HG03135 (cell line): ENCODE measurements at regions not wholly inside any gene's neighbourhood (a gene's known extent, or its start where the extent isn't known, plus 50 kb on each side); places are given as distances from the start of the nearest gene placed in this dataset.
"Not testable (repeated sequence)": the region's sequence is repeated elsewhere in the genome, so short reads cannot be mapped to it uniquely, and the experiment has no call there.

ENCODE experiments used
- ATAC-seq: cut with Tn5 transposase; IDR thresholded peaks from one replicate; pipeline ENCODE4 v1.9.1; 2021; ENCODE audit warnings: mild to moderate bottlenecking, moderate library complexity; ENCODE audit not compliant: unreplicated experiment

DNA sequence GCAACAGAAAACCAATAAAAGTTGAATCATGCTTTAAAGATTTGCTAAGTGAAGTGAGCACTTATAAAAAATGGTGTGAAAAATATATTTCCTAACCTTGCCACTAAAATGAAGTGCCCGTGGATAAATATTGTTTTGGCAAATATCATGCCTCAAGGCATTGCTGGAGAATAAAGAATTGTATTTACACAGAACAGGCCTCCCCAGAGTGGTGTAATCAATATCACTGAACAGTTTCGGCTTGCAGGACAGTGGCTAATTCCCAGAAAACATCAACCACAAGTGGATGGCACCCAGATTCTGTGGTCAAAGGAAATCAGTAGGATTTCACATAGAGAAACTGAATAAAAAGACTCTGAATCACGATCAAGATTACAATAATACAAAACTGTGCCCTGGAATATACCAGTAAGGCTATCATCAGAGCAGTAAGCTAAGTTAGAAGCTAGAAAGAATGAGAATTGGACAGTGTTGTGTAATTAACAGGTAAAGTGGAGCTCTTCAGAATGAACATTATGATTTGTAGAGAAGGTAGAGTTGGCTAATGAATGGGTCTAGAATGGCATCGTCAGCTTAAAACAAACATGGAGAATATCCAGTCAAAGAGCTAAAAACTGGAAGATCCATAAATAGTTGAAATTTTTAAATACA is 1026.9 kb upstream of the ADGRB3 start:
- no peak for ATAC-seq

DNA sequence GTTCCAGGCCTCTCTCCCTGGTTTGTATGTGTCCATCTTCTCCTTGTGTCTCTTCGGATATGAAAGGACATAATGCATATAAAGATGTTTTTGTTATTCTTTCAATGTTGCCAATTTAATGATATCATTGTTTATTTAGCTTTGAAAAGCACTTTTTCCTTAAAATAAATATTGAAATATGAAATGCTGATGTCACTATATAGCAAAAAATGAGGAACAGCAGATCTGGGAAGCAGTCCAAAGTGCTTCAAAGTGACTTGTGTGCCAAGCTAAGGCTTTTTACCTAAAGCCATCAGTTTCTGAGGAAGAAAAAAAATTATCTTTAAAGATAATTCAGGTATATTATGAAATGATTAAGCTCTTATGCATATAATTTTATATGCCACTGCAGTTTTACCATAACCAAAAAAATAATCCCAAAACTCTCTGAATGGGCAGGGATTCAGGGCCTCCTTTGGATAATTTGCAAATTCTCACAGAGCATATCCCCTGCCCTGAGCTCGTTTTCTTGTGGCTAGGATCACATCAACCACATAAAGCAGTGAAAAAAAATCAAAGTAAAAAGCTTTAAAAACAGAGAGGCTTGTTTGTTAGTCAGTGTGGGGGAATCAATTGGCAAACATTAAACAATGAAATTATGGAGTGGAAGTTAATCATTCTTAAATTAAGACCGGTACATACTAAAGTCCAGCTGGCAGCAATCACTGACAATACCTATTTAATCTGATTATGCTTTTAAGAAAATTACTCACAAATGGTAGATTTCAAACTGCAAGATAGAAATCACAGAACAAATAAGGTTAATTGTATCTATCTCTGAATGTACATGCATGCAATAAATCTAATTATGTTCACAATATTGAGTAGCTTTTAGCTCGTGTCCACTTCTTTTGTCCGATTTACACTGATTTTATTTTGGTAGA is 1027.9 kb upstream of the ADGRB3 start:
- ATAC-seq: no peak

DNA sequence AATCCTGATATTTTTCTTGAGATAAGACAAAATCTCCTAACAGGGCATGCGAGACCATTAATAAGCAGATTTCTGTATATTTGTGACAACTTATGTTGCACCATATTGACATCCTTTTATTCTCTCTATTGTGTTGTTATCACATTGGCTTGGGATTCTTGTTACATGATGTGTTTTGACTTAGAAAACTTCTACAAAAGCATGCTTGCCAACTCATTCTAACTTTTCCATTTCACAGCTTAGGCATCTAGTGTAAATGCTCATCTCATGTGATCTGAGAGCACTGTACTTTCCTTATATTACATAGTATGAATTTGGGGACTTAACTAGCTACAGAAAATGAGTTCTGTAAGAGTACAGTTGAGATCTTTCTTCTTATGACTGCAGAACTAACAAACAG is 1040.7 kb upstream of the ADGRB3 start:
- no peak for ATAC-seq

DNA sequence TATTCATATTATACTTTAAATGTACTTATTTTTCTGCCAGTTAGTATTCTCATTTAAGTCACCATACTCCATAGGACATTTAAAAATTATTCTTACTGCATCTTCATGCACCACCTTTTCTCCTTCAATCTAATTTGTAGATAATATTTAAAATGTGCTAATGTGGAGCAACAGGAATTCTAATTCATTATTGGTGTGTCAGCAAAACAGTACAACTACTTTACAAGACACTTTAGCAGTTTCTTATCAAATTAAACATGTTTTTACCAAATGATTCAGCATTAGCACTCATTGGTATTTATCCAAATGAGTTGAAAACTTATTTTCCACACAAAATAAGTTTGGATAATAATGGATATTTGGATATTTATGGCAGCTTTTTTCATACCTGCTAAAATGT is 1041.8 kb upstream of the ADGRB3 start:
- ATAC-seq: no peak

DNA sequence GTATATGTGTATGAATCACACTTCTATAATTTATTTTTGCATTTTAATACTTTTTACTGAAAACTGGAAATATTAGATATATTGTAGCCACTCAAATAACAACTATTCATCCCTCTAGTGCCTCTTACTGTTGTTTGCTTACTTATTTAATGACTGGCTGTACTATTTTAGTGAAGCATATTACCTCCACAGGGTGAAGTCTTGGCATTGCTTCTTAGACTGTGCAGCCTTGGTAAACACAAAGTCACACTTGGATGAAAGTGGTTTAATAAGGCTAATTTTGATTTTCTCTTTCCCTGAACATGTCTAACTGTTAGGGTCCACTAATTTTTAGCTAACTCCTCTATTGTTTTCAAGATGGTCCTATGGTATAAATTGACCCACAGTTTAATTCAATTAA is 1043.2 kb upstream of the ADGRB3 start:
- ATAC-seq: no peak

DNA sequence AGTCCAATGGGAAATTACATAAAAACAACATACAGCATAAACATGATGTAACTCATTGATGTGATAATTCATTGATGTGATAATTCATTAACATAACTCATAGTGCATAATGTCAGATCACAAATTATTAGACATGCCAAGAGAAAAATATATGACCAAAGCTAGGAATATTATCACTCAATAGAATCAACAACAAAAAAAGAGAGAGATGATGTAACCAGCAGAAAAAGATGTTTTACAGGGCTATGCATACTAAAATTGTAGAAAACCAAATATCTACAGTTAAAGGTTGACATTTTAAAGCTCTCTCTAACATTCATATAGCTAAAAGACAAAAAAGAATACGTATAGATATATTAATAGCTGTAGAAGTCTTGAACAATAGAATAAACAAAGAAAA is 1067.2 kb upstream of the ADGRB3 start:
- no peak for ATAC-seq

DNA sequence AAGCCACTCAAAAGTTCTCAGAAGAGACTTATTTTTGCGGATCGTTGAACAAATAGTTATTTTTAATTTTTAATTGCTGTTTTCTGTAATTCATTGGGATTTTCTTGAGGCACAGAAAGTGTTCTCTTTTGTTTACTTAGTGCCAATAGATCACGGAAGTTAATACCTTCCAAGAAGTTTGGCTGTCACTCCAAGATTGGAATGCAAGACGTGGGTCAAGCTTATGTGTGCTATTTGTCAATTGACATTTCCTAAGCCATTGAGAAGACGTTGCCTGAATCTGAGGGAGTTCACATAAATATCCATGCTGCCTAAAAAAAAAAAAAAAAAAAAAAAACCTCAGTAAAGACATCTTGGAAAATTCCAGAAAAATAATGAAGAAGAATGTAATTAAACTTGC is 1071.4 kb upstream of the ADGRB3 start:
- ATAC-seq: no peak

DNA sequence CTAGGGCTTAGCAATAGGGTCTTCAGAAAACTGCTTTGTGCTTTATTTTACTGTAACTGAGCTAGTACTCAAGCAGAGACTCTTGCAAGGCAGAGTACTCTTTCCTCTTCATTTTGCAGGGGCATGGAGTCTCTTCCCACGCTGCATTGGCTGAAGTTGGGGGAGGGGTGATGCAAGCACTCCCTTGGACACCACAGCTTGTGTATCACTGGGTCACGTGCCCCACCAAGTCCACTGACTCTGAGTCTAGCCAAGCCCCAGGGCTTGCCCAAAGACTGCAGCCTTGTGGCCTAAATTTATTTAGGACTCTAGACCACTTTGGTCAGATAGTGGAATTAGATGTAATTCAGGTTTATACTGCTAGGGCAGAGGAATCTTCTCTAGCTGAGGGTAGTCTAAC is 1075.0 kb upstream of the ADGRB3 start:
- no peak for ATAC-seq

DNA sequence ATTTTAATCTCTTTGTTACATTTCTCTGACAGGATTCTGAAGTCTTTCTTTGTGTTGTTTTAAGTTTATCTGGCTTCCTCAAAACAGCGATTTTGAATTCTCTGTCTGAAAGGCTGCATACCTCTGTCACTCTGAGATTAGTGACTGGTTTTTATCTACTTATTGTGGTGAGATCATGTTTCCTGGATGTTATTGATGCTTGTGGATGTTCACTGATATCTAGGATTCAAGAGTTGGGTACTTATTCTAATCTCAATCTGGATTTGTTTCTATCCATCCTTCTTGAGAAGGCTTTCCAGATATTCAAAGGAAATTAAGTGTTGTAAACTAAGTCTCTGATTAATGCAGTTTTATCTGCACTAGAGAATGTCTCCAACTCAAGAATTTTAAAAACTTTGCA is 1076.1 kb upstream of the ADGRB3 start:
- ATAC-seq: no peak

DNA sequence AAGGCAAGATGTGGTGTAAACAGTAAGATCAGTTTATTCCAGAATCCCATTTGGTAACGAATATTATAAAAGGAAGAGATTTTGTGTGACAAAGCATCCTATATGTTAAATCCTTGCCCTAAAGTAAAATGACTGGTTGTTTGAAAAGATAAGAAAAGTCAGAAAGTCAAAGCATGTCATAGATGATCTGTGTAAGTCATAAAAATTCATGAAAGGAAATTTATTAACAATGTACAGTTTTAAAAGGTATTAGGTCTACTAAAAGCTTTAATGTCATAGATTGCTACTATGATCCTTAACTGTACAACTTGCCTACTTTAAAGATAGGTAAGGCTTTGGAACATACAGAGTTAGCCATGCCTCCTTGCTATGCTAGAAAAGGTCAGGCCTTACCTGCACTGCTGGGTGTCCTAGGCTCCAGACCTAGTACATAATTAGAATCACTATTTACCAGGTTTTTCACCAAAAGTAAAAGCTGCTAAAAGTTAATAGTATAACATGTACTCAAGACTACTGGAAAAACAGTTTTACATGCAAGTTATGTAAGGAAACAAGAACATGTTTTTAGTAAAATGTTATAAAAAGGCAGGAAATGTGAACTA is 1090.1 kb upstream of the ADGRB3 start:
- no peak for ATAC-seq

DNA sequence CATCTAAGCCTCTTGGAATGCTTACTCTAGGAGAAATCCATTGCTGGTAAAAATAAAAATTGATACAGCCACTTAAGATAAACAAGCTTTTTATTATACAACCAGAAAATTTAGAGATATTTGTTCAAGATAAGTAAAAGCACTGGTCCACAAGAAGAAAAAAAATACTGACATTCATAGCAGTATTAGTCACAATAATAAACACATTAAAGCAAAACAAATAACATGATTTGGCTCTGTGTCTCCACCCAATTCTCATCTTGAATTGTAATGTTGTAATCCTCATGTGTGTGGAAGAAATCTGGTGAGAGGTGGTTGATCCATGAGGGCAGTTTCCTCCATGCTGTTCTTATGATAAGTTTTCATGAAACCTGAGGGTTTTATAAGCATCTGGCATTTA is 1093.5 kb upstream of the ADGRB3 start:
- no peak for ATAC-seq

DNA sequence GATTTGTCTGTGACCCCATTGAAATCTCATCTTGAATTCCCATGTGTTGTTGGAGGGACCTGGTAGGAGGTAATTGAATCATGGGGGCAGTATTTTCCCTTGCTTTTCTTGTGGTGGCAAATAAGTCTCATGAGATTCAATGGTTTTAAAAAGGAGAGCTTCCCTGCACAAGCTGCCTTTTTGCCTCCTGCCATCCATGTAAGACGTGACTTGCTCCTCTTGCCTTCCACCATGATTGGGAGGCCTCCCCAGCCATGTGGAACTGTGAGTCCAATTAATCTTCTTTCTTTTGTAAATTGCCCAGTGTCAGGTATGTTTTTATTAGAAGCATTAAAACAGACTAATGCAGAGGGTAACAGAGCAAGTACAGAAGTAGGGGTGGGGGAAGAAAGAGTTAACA is 1097.0 kb upstream of the ADGRB3 start:
- ATAC-seq: no peak

DNA sequence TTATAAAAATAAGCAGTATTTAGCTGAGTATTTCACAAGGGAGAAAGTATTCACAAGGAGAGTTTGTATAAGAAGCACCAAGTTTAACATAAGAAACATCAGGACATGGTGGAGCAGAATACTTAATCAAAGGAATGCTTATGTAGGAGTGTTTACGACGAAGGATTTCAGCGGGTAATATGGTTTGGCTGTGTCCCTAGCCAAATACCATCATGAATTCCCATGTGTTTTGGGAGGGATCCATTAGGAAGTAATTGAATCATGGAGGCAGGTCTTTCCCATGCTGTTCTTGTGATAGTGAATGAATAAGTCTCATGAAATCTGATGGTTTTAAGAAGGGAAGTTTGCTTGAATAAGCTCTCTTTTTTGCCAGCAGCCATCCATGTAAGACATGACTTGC is 1099.1 kb upstream of the ADGRB3 start:
- ATAC-seq: no peak

DNA sequence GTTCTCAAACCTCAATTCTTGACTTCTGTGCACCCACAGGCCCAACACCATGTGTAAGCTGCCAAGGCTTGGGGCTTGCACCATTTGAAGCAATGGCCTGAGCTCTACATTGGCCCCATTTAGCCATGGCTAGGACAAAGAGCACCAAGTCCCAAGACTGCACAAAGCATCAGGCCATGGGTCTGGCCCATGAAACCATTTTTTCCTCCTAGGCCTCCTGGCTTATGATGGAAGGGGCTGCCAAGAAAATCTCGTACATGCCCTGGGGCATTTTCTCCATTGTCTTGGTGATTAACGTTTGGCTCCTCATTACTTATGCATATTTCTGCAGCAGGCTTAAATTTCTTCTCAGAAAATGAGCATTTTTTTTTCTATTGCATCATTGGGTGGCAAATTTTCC is 1128.7 kb upstream of the ADGRB3 start:
- ATAC-seq: no peak

DNA sequence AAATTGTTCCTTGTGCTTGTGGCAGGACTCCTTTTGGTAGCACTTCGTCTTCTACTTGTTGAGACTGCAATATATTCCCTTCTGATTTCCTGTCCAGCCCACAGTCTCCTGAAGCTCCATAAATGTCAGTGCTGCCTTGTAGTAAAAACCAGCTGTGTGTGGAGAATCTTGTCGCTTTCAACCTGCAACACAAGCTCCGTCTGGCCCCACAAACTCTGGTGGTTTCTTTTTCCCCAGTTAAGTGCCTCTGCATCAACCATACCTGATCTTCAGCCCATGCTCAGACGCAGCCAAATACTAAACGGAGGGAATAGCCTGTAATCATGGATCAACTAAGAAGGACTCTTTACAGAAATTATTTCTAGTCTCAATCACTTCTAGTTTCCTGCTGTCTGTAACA is 1133.3 kb upstream of the ADGRB3 start:
- no peak for ATAC-seq

DNA sequence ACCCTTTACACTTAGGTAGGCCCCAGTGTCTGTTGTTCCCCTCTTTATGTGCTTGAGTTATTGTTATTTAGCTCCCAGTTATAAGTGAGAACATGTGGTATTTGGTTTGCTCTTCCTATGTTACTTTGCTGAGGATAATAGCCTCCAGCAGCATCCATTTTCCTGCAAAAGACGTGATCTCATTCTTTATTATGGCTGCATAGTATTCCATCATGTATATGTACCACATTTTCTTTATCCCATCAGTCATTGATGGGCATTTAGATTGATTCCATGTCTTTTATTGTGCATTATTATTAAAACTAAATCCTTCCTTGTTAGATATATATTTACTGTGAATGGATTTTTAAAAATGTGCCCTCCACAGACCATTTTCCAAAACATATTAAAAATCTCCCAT is 1137.3 kb upstream of the ADGRB3 start:
- ATAC-seq: no peak

DNA sequence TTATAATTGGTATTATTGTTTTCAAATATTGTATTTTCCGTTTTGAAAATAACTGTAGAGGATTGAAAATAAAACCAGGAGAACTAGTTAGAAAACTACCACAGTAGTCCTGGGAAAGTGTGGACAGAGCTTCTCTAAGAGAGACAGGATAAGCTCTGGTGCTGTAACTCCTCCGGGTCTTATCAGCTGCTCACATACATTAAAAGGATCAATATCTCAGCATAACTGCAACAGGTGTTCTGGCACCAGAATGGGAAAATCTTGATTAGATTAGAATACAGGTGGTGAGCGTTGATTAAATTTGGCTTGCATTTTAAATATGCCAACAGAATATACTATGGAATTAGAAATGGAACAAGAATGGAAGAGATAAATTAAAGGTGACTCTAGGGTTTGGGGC is 1138.9 kb upstream of the ADGRB3 start:
- no peak for ATAC-seq

DNA sequence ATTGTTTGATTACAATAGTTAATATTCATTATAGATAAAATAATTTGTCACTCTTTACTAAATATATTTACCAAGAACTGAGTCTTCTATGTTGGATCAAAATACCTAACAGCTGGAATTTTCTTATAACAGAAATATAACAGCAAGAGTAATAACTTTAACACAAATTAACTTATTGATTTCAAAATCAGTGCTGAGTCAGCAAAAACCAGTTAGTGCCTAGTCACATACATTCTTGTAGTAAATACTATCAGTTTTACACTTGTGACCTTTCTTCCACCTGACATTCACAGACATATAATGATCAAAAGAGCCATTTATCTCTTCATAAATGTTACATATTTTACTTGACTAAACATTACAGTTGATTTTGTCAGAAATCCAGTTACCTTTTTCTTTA is 1141.4 kb upstream of the ADGRB3 start:
- no peak for ATAC-seq

DNA sequence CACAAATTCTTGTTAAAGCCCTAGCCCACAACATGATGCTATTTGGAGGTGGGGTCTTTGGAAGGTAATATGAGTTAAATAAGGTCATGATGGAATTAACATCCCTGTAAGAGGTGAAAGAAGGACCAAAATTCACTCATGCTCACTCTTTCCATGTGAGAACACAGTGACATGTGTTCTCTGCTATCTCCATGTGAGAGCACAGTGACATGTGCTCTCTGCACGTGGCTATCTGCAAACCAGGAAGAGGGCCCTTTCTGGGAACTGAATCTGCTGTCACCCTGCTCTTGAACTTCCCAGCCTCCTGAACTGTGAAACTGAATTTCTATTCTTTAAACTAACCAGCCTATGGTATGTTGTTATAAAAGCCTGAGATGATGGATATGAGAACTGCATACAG is 1159.4 kb upstream of the ADGRB3 start:
- no peak for ATAC-seq

DNA sequence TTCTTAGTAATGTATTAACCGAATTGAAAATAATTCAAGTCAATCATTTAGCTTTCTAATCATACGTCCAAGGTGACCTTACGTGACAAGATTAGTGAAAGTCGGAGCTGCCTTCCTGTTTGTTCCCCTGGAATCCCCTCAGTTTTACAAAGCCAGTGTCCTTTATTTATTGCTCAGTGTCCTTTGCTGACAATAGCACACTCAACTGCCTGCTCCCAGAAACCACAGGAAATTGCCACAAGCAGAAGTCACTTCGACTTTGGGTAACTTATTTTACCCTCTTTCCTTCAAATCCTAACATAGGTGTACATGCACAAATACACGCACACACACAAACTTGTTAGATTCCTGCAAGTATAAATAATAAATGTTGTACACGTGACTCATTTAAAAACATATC is 1167.7 kb upstream of the ADGRB3 start:
- ATAC-seq: no peak

DNA sequence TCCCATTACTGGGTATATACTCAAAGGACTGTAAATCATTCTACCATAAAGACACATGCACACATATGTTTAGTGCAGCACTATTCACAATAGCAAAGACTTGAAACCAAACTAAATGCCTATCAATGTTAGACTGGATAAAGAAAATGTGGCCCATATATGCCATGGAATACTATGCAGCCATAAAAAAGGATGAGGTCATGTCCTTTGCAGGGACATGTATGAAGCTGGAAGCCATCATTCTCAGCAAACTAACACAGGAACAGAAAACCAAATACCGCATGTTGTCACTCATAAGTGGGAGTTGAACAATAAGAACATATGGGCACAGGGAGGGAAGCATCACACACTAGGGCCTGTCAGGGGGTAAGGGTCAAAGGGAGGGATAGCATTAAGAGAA is 1172.4 kb upstream of the ADGRB3 start:
- ATAC-seq: not testable (repeated sequence)

DNA sequence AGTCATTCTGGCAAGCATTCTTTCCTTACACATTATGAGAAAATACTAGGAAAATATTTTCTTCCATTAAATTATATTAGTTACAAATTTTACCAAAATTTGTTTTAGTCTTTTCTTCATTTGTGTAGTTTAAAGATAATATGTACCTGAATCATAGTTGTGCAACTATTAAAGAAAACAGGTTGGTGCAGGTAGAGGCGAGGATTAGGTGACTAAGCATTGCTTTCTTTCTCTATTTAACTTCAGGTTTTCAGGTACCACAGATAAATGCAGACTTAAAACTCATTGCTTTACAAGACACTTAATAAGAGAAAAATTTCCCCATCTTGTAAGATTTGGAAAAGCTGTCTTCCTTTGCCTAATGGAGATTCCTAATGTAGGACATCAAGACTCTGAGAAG is 1175.5 kb upstream of the ADGRB3 start:
- ATAC-seq: no peak
